ENCODE measurements at regions not wholly inside any gene's neighbourhood (a gene's known extent, or its start where the extent isn't known, plus 50 kb on each side); places are given as distances from the start of the nearest gene placed in this dataset.

- TF ChIP-seq, protein P1, sequence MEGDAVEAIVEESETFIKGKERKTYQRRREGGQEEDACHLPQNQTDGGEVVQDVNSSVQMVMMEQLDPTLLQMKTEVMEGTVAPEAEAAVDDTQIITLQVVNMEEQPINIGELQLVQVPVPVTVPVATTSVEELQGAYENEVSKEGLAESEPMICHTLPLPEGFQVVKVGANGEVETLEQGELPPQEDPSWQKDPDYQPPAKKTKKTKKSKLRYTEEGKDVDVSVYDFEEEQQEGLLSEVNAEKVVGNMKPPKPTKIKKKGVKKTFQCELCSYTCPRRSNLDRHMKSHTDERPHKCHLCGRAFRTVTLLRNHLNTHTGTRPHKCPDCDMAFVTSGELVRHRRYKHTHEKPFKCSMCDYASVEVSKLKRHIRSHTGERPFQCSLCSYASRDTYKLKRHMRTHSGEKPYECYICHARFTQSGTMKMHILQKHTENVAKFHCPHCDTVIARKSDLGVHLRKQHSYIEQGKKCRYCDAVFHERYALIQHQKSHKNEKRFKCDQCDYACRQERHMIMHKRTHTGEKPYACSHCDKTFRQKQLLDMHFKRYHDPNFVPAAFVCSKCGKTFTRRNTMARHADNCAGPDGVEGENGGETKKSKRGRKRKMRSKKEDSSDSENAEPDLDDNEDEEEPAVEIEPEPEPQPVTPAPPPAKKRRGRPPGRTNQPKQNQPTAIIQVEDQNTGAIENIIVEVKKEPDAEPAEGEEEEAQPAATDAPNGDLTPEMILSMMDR (IDR thresholded peaks at IDR 0.05; ENCODE audit: low read depth, low read length): peak; percentile 60
- no peak for TF ChIP-seq EZH2phosphoT487 (IDR thresholded peaks at IDR 0.05; ENCODE audit: low read depth)
Measured at GRCh38 chr6:104325341-104326172, 534.2 kb downstream of the HACE1 start.
